ENCODE measurements at regions not wholly inside any gene's neighbourhood (a gene's known extent, or its start where the extent isn't known, plus 50 kb on each side); places are given as distances from the start of the nearest gene placed in this dataset.
"Not testable (repeated sequence)": the region's sequence is repeated elsewhere in the genome, so short reads cannot be mapped to it uniquely, and the experiment has no call there.

- H3K9ac ChIP-seq (ENCODE audit: insufficient read length) = peak overlapping the region; percentile 15
- H3K36me3 ChIP-seq (ENCODE audit: insufficient read depth, low read length) = no peaks in the 10 kb centered on the region
- H3K27ac ChIP-seq = peak overlapping the region; percentile 81
- peak overlapping the region; percentile 21 for H3K4me3 ChIP-seq
- TF ChIP-seq FOXP2 (optimal IDR thresholded peaks at IDR 0.05; ENCODE audit: control extremely low read depth, extremely low read length, insufficient read depth) (no peak), EZH2 (IDR thresholded peaks at IDR 0.05) (no peak), POLR2AphosphoS5 (IDR thresholded peaks at IDR 0.05; ENCODE audit: borderline replicate concordance, low read depth, low read length) (no peak)
- peak; percentile 53 for DNase-seq (ENCODE audit: low read depth, low spot score)
- no peaks in the 10 kb centered on the region for H3K9me3 ChIP-seq (ENCODE audit: low read depth, low read length)
These were observed 513.4 kb upstream of the FLRT2 start for GRCh38 chr14:85016496-85016895.

GRCh38 chr14:85023866-85024265 is 506.1 kb upstream of the FLRT2 start:
- not testable (repeated sequence) for H3K9me3 ChIP-seq (ENCODE audit: low read depth, low read length)

GRCh38 chr14:85024931-85025330 is 505.0 kb upstream of the FLRT2 start:
- no peaks in the 10 kb centered on the region for H3K9me3 ChIP-seq (ENCODE audit: low read depth, low read length)
- DNase-seq (ENCODE audit: low read depth, low spot score) = no peak
- H3K36me3 ChIP-seq (ENCODE audit: insufficient read depth, low read length) = no peaks in the 10 kb centered on the region

More at GRCh38 chr14:85023866-85024265, 506.1 kb upstream of the FLRT2 start:
- not testable (repeated sequence) for DNase-seq (ENCODE audit: low read depth, low spot score); H3K4me3 ChIP-seq; H3K9ac ChIP-seq (ENCODE audit: insufficient read length); H3K36me3 ChIP-seq (ENCODE audit: insufficient read depth, low read length); H3K27ac ChIP-seq

GRCh38 chr14:85027681-85028370 is 502.1 kb upstream of the FLRT2 start:
- TF ChIP-seq POLR2AphosphoS5 (IDR thresholded peaks at IDR 0.05; ENCODE audit: borderline replicate concordance, low read depth, low read length) (no peak), EZH2 (IDR thresholded peaks at IDR 0.05) (no peak), FOXP2 (optimal IDR thresholded peaks at IDR 0.05; ENCODE audit: control extremely low read depth, extremely low read length, insufficient read depth) (no peak)
- no peak for DNase-seq (ENCODE audit: low read depth, low spot score)
- H3K27ac ChIP-seq = no peak overlapping the region
- no peak overlapping the region for H3K4me3 ChIP-seq
- H3K9ac ChIP-seq (ENCODE audit: insufficient read length) = no peak overlapping the region
- no peaks in the 10 kb centered on the region for H3K9me3 ChIP-seq (ENCODE audit: low read depth, low read length)
- H3K36me3 ChIP-seq (ENCODE audit: insufficient read depth, low read length) = no peaks in the 10 kb centered on the region

More at GRCh38 chr14:85024931-85025330, 505.0 kb upstream of the FLRT2 start:
- H3K27ac ChIP-seq = no peak overlapping the region
- H3K4me3 ChIP-seq = no peak overlapping the region
- no peak for TF ChIP-seq FOXP2 (optimal IDR thresholded peaks at IDR 0.05; ENCODE audit: control extremely low read depth, extremely low read length, insufficient read depth)
- TF ChIP-seq EZH2 (IDR thresholded peaks at IDR 0.05) = no peak
- no peak for TF ChIP-seq POLR2AphosphoS5 (IDR thresholded peaks at IDR 0.05; ENCODE audit: borderline replicate concordance, low read depth, low read length)
- H3K9ac ChIP-seq (ENCODE audit: insufficient read length) = no peak overlapping the region

- Histone ChIP-seq H3K36me3 (ENCODE audit: insufficient read depth, low read length) (no peaks in the 10 kb centered on the region), H3K9me3 (ENCODE audit: low read depth, low read length) (no peaks in the 10 kb centered on the region), H3K4me3 (no peak overlapping the region), H3K9ac (ENCODE audit: insufficient read length) (no peak overlapping the region), H3K27ac (no peak overlapping the region)
- no peak for DNase-seq (ENCODE audit: low read depth, low spot score)
- TF ChIP-seq EZH2 (IDR thresholded peaks at IDR 0.05) (no peak), FOXP2 (optimal IDR thresholded peaks at IDR 0.05; ENCODE audit: control extremely low read depth, extremely low read length, insufficient read depth) (no peak)
These were observed 492.5 kb upstream of the FLRT2 start for GRCh38 chr14:85037411-85037810.

- H3K27ac ChIP-seq = no peak overlapping the region
- no peak for DNase-seq (ENCODE audit: low read depth, low spot score)
- no peaks in the 10 kb centered on the region for H3K9me3 ChIP-seq (ENCODE audit: low read depth, low read length)
- no peaks in the 10 kb centered on the region for H3K36me3 ChIP-seq (ENCODE audit: insufficient read depth, low read length)
- no peak overlapping the region for H3K4me3 ChIP-seq
- no peak overlapping the region for H3K9ac ChIP-seq (ENCODE audit: insufficient read length)
- TF ChIP-seq FOXP2 (optimal IDR thresholded peaks at IDR 0.05; ENCODE audit: control extremely low read depth, extremely low read length, insufficient read depth) (no peak), POLR2AphosphoS5 (IDR thresholded peaks at IDR 0.05; ENCODE audit: borderline replicate concordance, low read depth, low read length) (no peak), EZH2 (IDR thresholded peaks at IDR 0.05) (no peak)
These were observed 491.2 kb upstream of the FLRT2 start for GRCh38 chr14:85038526-85039352.

- TF ChIP-seq FOXP2 (optimal IDR thresholded peaks at IDR 0.05; ENCODE audit: control extremely low read depth, extremely low read length, insufficient read depth) = no peak
- TF ChIP-seq EZH2 (IDR thresholded peaks at IDR 0.05) = no peak
- no peak overlapping the region for H3K9ac ChIP-seq (ENCODE audit: insufficient read length)
- H3K27ac ChIP-seq = no peak overlapping the region
- DNase-seq (ENCODE audit: low read depth, low spot score) = no peak
- no peak overlapping the region for H3K4me3 ChIP-seq
- H3K36me3 ChIP-seq (ENCODE audit: insufficient read depth, low read length) = no peaks in the 10 kb centered on the region
- no peaks in the 10 kb centered on the region for H3K9me3 ChIP-seq (ENCODE audit: low read depth, low read length)
These were observed 490.7 kb upstream of the FLRT2 start for GRCh38 chr14:85039353-85039626.

- Histone ChIP-seq H3K27ac (no peak overlapping the region), H3K9me3 (ENCODE audit: low read depth, low read length) (no peaks in the 10 kb centered on the region), H3K36me3 (ENCODE audit: insufficient read depth, low read length) (no peaks in the 10 kb centered on the region), H3K4me3 (no peak overlapping the region), H3K9ac (ENCODE audit: insufficient read length) (no peak overlapping the region)
- TF ChIP-seq POLR2AphosphoS5 (IDR thresholded peaks at IDR 0.05; ENCODE audit: borderline replicate concordance, low read depth, low read length) (no peak), FOXP2 (optimal IDR thresholded peaks at IDR 0.05; ENCODE audit: control extremely low read depth, extremely low read length, insufficient read depth) (no peak)
- no peak for DNase-seq (ENCODE audit: low read depth, low spot score)
These were observed 489.8 kb upstream of the FLRT2 start for GRCh38 chr14:85040046-85040685.
